Esophagus squamous epithelium (tissue), 4 donors: ENCODE measurements at regions not wholly inside any gene's neighbourhood (a gene's known extent, or its start where the extent isn't known, plus 50 kb on each side); places are given as distances from the start of the nearest gene placed in this dataset.

Experiments
- CTCF ChIP-seq, 6 experiments: fragments of 450-650 bp in 4 of 6; fragments of 200-600 bp in 2 of 6; sonication (generic) in 2 of 6; IDR thresholded peaks; one replicate each; pipeline ENCODE4 v1.5.1; 2016 to 2019; ENCODE audit warnings: antibody characterized with exemption in 6 of 6, mild to moderate bottlenecking in 4 of 6, moderate library complexity in 4 of 6
- POLR2A ChIP-seq, 4 donors: fragments of 450-650 bp; IDR thresholded peaks; one replicate each; pipeline ENCODE4 v1.6.1; 2017; ENCODE audit warnings: antibody characterized with exemption in 4 of 4, mild to moderate bottlenecking in 4 of 4, moderate library complexity in 3 of 4

GRCh38 chr10:117448802-117449201, 73.6 kb upstream of the PDZD8 start:
- TF ChIP-seq CTCF (IDR thresholded peaks at IDR 0.05) (no peak), POLR2A (IDR thresholded peaks at IDR 0.05) (no peak)
